ENCODE measurements at regions not wholly inside any gene's neighbourhood (a gene's known extent, or its start where the extent isn't known, plus 50 kb on each side); places are given as distances from the start of the nearest gene placed in this dataset.

DNA sequence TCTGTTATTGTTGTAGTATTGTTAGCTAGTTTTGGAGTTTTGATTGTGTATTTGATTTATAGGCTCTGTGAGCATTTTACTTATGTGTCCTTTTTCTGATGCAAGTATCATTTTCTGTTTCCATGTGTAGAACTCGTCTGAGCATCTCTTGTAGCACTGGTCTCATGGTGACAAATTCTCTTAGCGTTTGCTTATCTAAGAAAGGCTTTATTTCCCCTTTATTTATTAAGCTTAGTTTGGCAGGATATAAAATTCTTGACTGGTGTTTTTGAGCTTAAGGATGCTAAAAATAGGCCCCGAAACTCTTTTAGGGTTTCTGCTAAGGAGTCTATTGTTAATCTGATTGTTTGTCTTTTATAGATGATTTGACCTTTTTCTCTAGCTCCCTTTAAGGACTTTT lies 57.6 kb upstream of the THUMPD2 start:
- no peak for TF ChIP-seq ZNF263 (CRISPR knock-in tag; IDR thresholded peaks at IDR 0.05; ENCODE audit: low read depth)
- TF ChIP-seq FOXJ3 (CRISPR knock-in tag; IDR thresholded peaks at IDR 0.05; ENCODE audit: borderline replicate concordance), result no peak
- TF ChIP-seq RELA (CRISPR knock-in tag; IDR thresholded peaks at IDR 0.05; ENCODE audit: borderline replicate concordance), result no peak
- no peak for TF ChIP-seq ATF2 (CRISPR knock-in tag; IDR thresholded peaks at IDR 0.05; ENCODE audit: borderline replicate concordance, low read depth)
- TF ChIP-seq NR2C2 (CRISPR knock-in tag; IDR thresholded peaks at IDR 0.05), result no peak
- no peak for TF ChIP-seq PRDM15 (CRISPR knock-in tag; IDR thresholded peaks at IDR 0.05)
- no peak for TF ChIP-seq RORB (CRISPR knock-in tag; IDR thresholded peaks at IDR 0.05)
- TF ChIP-seq, protein P1, sequence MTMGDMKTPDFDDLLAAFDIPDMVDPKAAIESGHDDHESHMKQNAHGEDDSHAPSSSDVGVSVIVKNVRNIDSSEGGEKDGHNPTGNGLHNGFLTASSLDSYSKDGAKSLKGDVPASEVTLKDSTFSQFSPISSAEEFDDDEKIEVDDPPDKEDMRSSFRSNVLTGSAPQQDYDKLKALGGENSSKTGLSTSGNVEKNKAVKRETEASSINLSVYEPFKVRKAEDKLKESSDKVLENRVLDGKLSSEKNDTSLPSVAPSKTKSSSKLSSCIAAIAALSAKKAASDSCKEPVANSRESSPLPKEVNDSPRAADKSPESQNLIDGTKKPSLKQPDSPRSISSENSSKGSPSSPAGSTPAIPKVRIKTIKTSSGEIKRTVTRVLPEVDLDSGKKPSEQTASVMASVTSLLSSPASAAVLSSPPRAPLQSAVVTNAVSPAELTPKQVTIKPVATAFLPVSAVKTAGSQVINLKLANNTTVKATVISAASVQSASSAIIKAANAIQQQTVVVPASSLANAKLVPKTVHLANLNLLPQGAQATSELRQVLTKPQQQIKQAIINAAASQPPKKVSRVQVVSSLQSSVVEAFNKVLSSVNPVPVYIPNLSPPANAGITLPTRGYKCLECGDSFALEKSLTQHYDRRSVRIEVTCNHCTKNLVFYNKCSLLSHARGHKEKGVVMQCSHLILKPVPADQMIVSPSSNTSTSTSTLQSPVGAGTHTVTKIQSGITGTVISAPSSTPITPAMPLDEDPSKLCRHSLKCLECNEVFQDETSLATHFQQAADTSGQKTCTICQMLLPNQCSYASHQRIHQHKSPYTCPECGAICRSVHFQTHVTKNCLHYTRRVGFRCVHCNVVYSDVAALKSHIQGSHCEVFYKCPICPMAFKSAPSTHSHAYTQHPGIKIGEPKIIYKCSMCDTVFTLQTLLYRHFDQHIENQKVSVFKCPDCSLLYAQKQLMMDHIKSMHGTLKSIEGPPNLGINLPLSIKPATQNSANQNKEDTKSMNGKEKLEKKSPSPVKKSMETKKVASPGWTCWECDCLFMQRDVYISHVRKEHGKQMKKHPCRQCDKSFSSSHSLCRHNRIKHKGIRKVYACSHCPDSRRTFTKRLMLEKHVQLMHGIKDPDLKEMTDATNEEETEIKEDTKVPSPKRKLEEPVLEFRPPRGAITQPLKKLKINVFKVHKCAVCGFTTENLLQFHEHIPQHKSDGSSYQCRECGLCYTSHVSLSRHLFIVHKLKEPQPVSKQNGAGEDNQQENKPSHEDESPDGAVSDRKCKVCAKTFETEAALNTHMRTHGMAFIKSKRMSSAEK (CRISPR knock-in tag; IDR thresholded peaks at IDR 0.05; ENCODE audit: borderline replicate concordance), result no peak
- no peak for TF ChIP-seq TEAD1 (CRISPR knock-in tag; IDR thresholded peaks at IDR 0.05)
- no peak for TF ChIP-seq CTCF (IDR thresholded peaks at IDR 0.05)

Measured in WTC11 (cell line).